HCT116 (cell line): ENCODE measurements at regions not wholly inside any gene's neighbourhood (a gene's known extent, or its start where the extent isn't known, plus 50 kb on each side); places are given as distances from the start of the nearest gene placed in this dataset.

Experiments used
- ATAC-seq: fragments of 200-7000 bp; cut with Tn5 transposase; 2 replicates; pipeline ENCODE4 v1.9.1; 2020; ENCODE audit warnings: mild to moderate bottlenecking, moderate library complexity
- BruUV-seq: library from RNA; stranded (reverse); fragments of 400-500 nt; replicated peaks from 2 replicates; lab custom pipeline; 2021; lab: Mats Ljungman, UMichigan
- CTCF ChIA-PET: fragments of 300-600 bp; sonication (Branson Sonifier 250); formaldehyde crosslinking; loops from one replicate; lab custom pipeline; 2021; ENCODE audit warnings: antibody characterized with exemption; lab: Charles Lee
- POLR2A ChIA-PET: fragments of 300-600, 350-600 bp; sonication (Branson Sonifier 250); formaldehyde crosslinking; loops from one replicate; lab custom pipeline; 2021; ENCODE audit warnings: antibody characterized with exemption; lab: Charles Lee
- RAD21 ChIA-PET, 2 experiments: fragments of 300-600 bp; sonication (Branson Sonifier 250); formaldehyde crosslinking; loops; one replicate each; lab custom pipeline; 2023; ENCODE audit warnings: low total read pairs in 2 of 2; ENCODE audit not compliant: uncharacterized antibody in 2 of 2, unreplicated experiment in 2 of 2, low non-redundant PET in 1 of 2; lab: Charles Lee
- DNase-seq: peaks from one replicate; pipeline ENCODE4 v3.0.0-alpha.2; 2010; ENCODE audit warnings: low read depth, low spot score
- H2AFZ ChIP-seq: fragments of 200-600 bp; shearing (Covaris generic), sonication (generic); 2 replicates; pipeline ENCODE4 v1.6.1; 2017; ENCODE audit warnings: low read depth, mixed run types, mixed read lengths, antibody characterized with exemption, low read length; ENCODE audit not compliant: poor library complexity, severe bottlenecking
- H3K27ac ChIP-seq: 2 replicates; pipeline ENCODE4 v1.5.1; 2012; ENCODE audit warnings: low read depth, low read length
- H3K27me3 ChIP-seq: fragments of 200-600 bp; sonication (generic); 2 replicates; pipeline ENCODE4 v1.6.1; 2016; ENCODE audit warnings: mixed run types, low read length, mixed read lengths; ENCODE audit not compliant: insufficient read depth
- H3K36me3 ChIP-seq, 2 experiments: fragments of 200-500 bp in 1 of 2; fragments of 200-600 bp in 1 of 2; sonication (Bioruptor generic) in 1 of 2; sonication (generic) in 1 of 2; 2 replicates each; pipeline versions ENCODE4 v1.5.1 to v1.6.1; 2014 to 2016; ENCODE audit warnings: low read length in 2 of 2, inconsistent platforms in 1 of 2, mixed read lengths in 1 of 2, mixed run types in 1 of 2; ENCODE audit not compliant: insufficient read depth in 2 of 2, control insufficient read depth in 1 of 2
- H3K4me1 ChIP-seq, 2 experiments: fragments of 200-600 bp in 1 of 2; sonication (generic) in 1 of 2; 2 replicates each; pipeline versions ENCODE4 v1.5.1 to v1.6.1; 2012 to 2017; ENCODE audit warnings: low read length in 2 of 2, inconsistent platforms in 1 of 2, mild to moderate bottlenecking in 1 of 2, mixed read lengths in 1 of 2, mixed run types in 1 of 2, moderate library complexity in 1 of 2; ENCODE audit not compliant: insufficient read depth in 2 of 2, control insufficient read depth in 1 of 2
- H3K4me2 ChIP-seq: fragments of 200-600 bp; sonication (generic); 2 replicates; pipeline ENCODE4 v1.6.1; 2017; ENCODE audit warnings: mixed run types, low read length, mixed read lengths
- H3K4me3 ChIP-seq, 2 experiments: fragments of 200-600 bp in 1 of 2; sonication (generic) in 1 of 2; replicated peaks in 1 of 2; 2 replicates each; pipeline ENCODE4 v1.5.1; 2011 to 2016; ENCODE audit warnings: low read length in 2 of 2, control low read depth in 1 of 2, low read depth in 1 of 2, mild to moderate bottlenecking in 1 of 2, mixed read lengths in 1 of 2, mixed run types in 1 of 2
- H3K79me2 ChIP-seq: fragments of 200-600 bp; sonication (generic); 2 replicates; pipeline ENCODE4 v1.6.1; 2017; ENCODE audit warnings: mild to moderate bottlenecking, mixed run types, low read length, moderate library complexity, mixed read lengths; ENCODE audit not compliant: insufficient read depth
- H3K9ac ChIP-seq: fragments of 200-600 bp; sonication (generic); 2 replicates; pipeline ENCODE4 v1.6.1; 2016; ENCODE audit warnings: low read length, mixed read lengths
- H3K9me2 ChIP-seq: fragments of 200-600 bp; sonication (generic), shearing (Covaris generic); 2 replicates; pipeline ENCODE4 v1.6.1; 2017; ENCODE audit warnings: mixed run types, mild to moderate bottlenecking, moderate library complexity; ENCODE audit not compliant: insufficient read depth
- H3K9me3 ChIP-seq, 2 experiments: fragments of 200-500 bp in 1 of 2; fragments of 200-600 bp in 1 of 2; sonication (Bioruptor generic) in 1 of 2; sonication (generic) in 1 of 2; 2 replicates each; pipeline ENCODE4 v1.6.1; 2014 to 2017; ENCODE audit warnings: low read length in 2 of 2, mixed read lengths in 2 of 2, inconsistent platforms in 1 of 2, low read depth in 1 of 2, mild to moderate bottlenecking in 1 of 2, mixed run types in 1 of 2, moderate library complexity in 1 of 2; ENCODE audit not compliant: control insufficient read depth in 1 of 2, insufficient read depth in 1 of 2
- H4K20me1 ChIP-seq: fragments of 200-600 bp; sonication (generic), shearing (Covaris generic); 2 replicates; pipeline ENCODE4 v1.6.1; 2017; ENCODE audit warnings: mixed run types, mild to moderate bottlenecking, moderate library complexity; ENCODE audit not compliant: insufficient read depth
- EGR1 ChIP-seq: IDR thresholded peaks from 2 replicates; pipeline ENCODE4 v1.6.1; 2012; ENCODE audit warnings: low read depth
- RAD21 ChIP-seq: IDR thresholded peaks from 2 replicates; pipeline ENCODE4 v1.6.1; 2012; ENCODE audit warnings: low read depth, mild to moderate bottlenecking
- intact Hi-C: fragments of 100-400 bp; cut with micrococcal nuclease; formaldehyde crosslinking; loops from 2 replicates; pipeline ENCODE4 v1.10.0; 2022
- TF ChIP-seq, protein P1 (sequence below): IDR thresholded peaks from 2 replicates; pipeline ENCODE4 v1.6.1; 2011; ENCODE audit warnings: mild to moderate bottlenecking, low read length, moderate library complexity; ENCODE audit not compliant: insufficient replicate concordance; ENCODE audit errors: extremely low read depth

GRCh38 chr11:8766043-8766987, 83.7 kb downstream of the RPL27A start (continued):
- no peak for TF ChIP-seq RAD21

DNA sequence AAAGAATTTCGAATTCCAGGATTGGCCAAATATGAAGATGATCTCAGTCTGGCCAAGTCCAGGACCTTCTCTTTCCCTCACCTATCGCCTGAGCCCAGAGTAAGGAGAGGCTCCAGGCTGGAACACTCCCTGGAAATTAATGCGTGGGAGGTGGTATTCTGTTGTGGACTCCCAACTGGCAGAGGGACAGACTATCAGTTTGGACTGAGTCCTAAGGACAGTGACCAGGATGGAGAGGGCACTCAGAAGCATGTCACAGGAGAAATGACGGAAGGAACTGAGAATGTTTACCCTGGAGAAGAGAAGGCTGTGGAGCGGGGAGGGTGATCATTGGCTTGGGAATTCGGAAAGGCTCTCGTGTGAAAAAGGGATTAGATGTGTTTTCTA, 84.4 kb downstream of the RPL27A start:
- peak overlapping the region in 1 of 2 experiments; percentile 40; a peak in 2 of 4 replicates for H3K4me3 ChIP-seq
- no peak for DNase-seq
- CTCF ChIA-PET = no interaction called here
- peak overlapping the region; percentile 70 for H3K4me2 ChIP-seq
- H3K9me2 ChIP-seq = no peaks in the 10 kb centered on the region
- POLR2A ChIA-PET = interaction anchor here (2.7 kb wide), 1 partner anchor 79 kb away, joined by 22 read pairs; no protein-coding TSS in a partner anchor
- peak overlapping the region; percentile 4 for H2AFZ ChIP-seq
- peak; percentile 20 for ATAC-seq
- RAD21 ChIA-PET = no interaction called here
- no peaks in the 10 kb centered on the region for H3K79me2 ChIP-seq
- H3K27me3 ChIP-seq = no peaks in the 10 kb centered on the region
- TSS peak; percentile 91 for BruUV-seq
- no peaks in the 10 kb centered on the region for H4K20me1 ChIP-seq
- peak overlapping the region; percentile 53 for H3K9ac ChIP-seq
- no peaks in the 10 kb centered on the region for H3K9me3 ChIP-seq
- H3K4me1 ChIP-seq = peaks cover 29 to 60% of the 10 kb centered on the region in 2 experiments
- no peaks in the 10 kb centered on the region for H3K36me3 ChIP-seq
- H3K27ac ChIP-seq = peak overlapping the region; percentile 66
- intact Hi-C loops = no loop called here
- TF ChIP-seq, protein P1, sequence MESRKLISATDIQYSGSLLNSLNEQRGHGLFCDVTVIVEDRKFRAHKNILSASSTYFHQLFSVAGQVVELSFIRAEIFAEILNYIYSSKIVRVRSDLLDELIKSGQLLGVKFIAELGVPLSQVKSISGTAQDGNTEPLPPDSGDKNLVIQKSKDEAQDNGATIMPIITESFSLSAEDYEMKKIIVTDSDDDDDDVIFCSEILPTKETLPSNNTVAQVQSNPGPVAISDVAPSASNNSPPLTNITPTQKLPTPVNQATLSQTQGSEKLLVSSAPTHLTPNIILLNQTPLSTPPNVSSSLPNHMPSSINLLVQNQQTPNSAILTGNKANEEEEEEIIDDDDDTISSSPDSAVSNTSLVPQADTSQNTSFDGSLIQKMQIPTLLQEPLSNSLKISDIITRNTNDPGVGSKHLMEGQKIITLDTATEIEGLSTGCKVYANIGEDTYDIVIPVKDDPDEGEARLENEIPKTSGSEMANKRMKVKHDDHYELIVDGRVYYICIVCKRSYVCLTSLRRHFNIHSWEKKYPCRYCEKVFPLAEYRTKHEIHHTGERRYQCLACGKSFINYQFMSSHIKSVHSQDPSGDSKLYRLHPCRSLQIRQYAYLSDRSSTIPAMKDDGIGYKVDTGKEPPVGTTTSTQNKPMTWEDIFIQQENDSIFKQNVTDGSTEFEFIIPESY = no peak
- peak; percentile 49; the same call in 1 of the 2 replicates for TF ChIP-seq EGR1
- TF ChIP-seq, all 23 proteins: peak for 1
